ENCODE measurements at regions not wholly inside any gene's neighbourhood (a gene's known extent, or its start where the extent isn't known, plus 50 kb on each side); places are given as distances from the start of the nearest gene placed in this dataset.

DNA sequence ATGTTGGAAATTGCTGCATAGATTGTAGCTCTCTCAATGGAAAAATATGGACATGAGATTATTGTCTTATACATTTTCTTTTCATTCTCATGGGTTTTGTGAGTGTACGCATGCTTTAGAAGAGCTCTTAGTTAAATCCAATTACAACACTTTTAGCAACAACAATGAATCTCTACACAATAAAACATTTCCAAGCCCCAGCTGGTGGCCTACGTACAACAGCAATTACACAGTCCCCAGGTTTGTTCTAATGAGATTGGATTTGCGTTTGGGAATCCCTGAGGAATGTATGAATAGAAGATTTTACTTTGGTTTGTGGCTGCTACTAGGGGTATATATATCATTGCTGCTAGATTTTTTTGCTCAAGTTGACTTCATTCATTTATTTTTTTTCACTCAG, 98.6 kb downstream of the FHDC1 start:
- ATAC-seq = no peak

DNA sequence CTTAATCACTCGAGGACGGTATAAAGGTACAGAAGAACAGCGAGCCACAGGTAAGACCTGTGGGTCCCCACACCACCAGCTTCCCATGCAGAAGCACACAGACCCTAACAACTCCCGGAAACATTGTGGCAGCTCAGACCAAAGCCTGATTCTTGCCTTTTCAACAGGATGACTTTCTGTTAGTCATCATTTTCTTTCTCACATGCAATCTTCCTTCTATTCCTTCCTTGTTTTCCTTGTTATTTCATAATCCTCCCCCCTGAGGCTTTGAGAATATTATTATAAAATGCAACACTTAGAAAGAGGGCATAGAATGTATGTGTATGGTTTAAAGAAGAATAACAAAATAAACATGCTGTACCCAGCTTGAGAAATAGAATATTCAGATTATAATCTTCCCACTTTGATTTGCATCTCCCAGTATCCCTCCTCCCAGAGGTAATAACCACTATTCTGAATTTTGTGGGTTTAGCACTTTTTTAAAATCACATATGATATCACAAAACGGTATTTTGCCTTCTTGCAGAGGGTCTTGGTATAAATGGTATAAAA, 100.9 kb downstream of the FHDC1 start:
- ATAC-seq = no peak

DNA sequence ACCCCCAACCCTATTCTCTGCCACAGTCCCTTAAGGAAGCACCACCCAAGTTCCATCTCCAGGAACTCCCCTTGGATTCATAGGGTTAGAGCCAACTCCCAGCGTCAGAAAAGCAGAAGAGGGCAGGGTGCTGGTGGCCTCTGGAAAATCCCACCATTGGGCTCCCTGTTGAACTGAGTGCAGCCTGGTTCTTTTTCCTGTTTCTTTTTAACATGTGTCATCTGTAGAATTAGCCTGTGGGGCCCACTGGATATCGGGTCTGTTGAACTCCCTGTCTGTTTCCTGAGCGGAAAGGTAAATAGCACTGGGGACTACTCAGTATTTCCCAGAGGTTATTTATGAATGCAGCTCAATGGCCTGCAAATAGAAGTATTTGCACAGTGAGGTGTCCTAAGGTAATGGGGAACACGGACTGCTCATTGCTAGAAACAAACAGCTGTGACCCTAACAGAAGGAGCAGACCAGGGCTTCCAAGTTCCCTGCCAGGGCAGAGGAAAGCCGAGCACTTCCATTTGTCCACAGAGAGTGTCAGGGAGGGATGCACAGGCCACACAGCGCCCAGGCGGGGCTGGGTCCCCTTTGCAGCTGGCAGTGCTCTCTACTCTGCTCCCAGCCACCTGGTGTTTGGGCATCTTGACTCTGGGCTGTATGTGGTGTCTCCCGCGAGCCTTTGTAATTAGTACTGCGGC, 102.6 kb downstream of the FHDC1 start:
- ATAC-seq = no peak

DNA sequence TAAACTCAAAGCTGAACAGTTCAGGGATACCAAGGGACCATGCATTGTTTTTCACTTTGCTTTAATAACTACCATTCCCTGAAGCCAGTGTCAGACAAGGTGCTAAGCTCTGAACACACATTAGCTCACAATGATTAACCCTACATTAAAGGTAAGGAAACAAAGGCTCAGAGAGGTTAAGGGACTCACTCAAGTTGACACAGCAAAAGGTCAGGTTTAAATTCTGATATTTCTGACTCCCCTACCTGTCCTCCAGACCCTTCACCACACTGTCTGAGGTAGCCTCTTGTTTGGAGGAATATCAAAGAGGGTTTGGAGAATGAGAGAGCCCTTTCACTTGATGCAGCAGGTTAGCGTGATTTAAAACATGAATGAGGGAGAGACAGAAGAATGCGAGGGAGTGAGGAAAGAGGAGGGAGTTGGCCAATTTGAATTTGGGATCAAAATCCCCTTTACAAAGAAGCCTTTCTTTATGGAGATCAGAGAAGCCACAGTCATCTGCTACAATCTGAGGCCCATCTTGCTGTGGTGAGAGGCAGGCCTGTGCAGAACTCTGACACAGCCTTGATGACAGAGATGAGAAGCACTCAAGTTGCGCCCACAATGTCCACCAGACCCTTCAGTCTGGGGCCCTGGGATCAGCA, 103.5 kb downstream of the FHDC1 start:
- ATAC-seq = no peak

DNA sequence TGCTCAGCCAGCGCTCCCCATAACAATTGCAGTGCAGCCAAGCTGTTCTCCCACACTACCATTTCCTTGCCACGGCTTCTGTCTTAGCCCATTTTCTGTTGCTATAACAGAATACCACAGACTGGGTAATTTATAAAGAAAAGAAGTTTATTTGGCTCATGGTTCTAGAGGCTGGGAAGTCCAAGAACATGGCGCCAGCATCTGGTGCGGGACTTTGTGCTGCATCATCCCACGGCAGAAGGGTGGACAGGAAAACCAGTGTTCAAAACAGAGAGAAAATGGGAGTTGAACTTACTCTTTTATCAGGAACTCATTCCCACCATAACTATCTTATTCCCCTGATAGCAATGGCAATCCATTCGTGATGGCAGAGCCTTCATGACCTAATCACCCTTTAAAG, 104.6 kb downstream of the FHDC1 start:
- ATAC-seq = no peak

DNA sequence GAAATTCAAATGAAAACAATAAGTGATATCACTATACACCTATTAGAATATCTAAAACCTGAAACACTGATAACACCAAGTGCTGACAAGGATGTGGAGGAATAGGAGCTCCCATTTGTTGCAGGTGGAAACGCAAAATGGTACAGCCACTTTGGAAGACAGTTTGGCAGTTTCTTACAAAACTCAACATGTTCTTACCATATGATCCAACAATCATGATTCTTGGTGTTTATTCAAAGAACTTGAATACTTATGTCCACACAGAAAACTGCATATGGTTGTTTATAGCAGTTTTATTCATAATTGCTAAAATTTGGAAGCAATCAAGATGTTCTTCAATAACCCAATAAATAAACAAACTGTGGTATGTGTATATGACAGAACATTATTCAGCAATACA, 107.9 kb downstream of the FHDC1 start:
- ATAC-seq = no peak

DNA sequence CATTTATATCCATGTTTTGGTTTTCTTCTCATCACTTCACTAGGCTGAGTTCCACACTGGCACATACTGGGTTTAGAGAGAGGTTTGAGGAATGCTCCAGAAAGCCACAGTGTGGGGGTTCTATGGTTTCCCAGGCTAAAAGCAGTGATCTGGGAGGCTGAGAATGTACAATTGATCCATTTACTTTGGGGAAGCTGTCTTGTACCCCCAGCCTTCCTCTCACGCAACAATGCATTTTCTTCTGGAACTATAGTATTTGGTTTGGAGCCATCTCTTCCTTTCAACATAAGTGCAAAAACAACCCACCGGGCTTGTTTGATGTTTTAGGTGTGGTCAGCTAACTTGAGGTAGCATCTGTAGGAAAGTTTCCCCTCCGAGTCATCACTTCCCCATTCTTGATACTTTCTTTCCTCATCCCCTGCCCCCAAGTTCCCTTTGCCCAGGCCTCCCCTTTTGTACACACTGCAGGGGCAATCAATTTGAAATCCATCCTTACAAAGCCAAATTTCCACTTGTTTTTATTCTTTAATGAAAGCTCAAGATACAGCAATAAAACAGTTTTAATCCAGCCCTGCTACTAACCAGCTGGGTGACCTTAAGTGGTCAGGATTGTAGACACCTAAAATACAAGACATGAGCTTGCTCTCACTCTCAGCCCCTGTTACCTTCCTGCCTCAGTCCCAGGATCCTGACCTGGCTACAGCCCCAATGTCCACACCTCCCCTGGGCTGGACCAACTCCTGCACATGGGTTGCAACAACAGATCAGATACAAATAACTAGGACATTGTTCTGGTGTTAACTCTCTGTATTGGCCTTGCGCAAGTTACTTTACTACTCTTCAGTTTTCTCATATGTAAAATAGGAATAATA, 109.2 kb downstream of the FHDC1 start:
- ATAC-seq = peak; percentile 23

DNA sequence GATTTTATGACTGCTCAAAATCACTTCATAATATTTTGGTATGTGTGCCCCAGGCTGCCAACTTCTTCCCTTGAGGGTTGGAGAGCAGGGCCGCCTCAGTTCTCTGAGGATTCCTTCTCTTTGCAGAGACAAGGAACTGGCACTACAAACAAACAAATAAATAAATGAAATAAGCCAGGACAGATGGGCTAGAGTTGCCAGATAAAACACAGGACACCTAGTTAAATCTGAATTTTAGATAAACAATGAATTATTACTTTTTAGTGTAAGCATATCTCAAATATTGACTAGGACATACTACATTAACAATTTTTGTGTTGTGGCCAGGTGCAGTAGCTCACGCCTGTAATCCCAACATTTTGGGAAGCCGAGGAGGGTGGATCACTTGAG, 122.5 kb downstream of the FHDC1 start:
- ATAC-seq = no peak

DNA sequence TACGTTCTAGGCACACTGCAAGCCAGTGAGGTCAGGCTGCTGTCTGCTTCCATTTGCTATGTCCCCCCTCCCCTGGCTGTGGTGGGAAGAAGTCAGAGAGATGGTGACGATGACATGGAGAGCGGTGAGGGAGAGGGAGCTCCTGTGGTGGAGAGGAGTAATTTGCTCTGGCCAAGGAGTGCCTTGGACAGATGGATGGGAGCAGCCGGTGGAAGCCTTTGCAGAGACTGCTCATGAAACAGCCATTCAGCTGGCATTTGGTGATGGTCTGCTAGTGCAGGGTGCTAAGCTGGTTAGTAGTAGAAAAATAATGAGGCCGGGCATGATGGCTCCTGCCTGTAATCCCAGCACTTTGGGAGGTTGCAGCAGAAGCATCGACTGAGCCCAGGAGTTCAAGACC, 124.1 kb downstream of the FHDC1 start:
- ATAC-seq = no peak

DNA sequence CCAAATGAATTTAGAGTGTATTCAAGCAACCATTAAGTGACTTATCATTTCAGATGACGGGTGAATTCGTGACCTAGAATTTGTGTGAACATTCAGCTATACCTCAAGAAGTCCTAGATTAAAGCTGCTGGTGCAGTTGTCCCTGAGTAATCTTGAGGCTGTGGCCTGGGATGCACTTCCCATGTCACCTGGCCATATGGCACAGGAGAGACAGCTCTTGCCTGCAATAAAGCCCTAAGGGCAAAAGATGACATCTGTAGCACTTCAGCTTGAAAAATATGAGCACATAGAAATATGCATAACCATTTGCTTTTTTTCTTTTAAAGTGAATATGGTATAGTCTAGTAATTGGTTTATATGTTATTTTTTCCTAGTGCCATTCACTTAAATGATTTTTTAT, 125.8 kb downstream of the FHDC1 start:
- no peak for ATAC-seq

DNA sequence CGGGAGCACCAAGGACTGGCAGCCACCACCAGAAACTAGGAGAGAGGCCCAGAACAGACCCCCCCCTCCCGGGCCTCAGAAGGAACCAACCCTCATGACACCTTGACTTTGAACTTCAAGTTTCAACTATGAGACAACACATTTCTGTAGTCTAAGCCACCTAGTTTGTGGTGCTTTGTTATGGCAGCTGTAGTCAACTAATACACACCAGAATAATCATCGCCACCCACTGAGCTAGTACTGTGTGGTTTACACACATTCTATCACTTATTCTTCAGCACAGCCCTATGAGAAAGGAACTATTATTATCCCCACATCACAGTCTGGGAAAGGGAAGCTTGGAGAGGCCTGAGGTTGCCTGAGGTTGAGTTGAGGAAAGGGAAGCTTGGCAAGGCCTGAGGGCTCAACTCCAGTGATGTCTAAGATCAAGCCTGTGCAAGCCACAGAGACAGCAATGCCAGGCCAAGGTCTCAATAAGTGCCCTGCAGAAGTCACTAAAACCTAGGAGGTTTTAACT, 126.6 kb downstream of the FHDC1 start:
- no peak for ATAC-seq

DNA sequence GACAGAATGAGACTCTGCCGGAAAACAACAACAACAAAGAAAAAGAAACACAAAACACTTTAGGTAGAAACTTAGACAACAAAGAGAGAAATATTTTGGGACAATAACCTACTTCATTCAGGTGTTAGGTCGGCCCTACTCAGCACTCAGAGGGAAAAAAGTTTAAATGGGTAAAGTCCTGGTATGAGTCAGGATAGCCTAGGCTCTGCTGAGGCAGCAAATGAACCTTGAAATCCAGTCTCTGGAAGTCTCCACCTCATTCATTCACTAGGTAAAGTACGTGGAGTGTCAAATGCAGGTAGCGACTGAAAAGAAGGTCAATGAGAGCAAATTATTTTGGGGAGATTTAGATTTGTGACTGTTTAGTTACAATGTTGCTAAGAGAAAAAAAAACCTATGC, 127.4 kb downstream of the FHDC1 start:
- peak; percentile 54 for ATAC-seq

DNA sequence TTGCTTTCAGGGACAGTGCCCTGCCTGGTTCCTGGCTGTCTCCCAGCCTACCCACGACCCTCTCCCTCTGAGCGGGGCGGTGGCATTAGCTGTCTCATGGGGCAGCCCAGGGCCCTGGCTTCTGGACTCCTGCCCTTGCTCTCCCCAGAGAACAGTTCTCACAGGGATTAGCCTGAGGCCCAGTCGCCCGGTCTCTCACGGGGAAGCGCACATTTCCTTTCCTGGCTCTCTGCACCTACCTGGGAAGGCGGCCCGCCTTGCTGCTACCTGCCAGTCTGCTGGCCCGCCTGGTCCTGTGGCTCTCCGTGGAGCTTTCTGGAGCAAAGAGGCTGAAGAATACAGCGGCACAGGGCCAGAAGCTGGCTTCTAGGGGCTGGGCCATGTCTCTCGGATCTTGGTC, 128.4 kb downstream of the FHDC1 start:
- peak; percentile 35 for ATAC-seq

DNA sequence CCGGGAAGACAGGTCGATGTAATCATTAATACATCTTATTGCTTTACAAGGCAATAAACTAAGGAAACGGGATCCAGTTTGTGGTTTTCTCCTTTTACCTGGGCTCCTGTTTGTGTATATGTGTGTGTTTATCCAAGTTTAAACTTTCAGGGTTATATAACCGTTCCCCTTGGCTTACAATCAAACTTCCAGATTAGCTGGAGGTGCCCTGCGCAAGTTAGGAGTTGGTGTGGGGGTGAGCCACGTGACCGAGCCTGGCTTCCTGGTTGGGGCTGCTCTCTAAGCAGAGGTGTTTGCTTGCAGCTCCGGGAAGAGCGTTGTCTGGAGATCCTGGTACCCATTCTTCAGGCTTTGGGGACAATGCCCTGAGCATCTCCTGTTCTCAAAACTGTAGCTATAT, 129.2 kb downstream of the FHDC1 start:
- ATAC-seq = no peak

DNA sequence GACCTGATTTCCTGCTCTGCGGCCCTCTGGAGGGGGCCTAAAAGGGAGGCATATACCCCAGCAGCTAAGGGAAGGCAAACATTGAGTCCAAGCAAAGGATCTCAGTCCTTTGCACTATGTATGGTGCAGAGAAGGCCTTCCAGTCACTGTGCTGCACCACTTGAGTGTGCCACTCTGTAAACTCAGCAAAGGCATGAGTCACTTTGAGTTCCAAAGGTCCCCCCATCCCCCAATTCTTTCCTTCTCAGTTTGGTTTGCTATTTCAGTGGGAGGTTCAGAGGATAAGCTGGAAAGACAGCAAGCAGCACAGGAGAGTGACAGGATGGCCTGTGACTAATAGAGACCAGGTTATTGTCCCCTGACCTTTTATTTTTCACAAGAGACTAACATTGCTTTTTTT, 131.3 kb downstream of the FHDC1 start:
- ATAC-seq = no peak

DNA sequence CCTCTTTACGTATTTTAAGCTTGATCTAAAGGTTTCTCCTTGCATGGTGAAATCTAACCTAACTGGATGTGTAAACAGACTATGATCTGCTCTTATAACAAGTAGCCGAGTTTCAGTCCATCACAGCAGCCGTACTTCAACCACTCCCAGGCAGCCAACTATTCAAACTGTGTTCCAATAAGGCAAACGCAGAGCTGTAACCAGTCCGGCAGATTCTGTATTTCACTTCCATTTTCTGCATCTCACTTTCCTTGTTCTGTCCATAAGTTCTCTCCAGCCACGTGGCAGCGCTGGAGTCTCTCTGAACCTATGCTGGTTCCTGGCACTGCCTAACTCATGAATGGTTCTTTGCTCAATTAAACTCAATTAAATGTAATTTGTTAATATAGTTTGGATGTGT, 132.6 kb downstream of the FHDC1 start:
- ATAC-seq = no peak

DNA sequence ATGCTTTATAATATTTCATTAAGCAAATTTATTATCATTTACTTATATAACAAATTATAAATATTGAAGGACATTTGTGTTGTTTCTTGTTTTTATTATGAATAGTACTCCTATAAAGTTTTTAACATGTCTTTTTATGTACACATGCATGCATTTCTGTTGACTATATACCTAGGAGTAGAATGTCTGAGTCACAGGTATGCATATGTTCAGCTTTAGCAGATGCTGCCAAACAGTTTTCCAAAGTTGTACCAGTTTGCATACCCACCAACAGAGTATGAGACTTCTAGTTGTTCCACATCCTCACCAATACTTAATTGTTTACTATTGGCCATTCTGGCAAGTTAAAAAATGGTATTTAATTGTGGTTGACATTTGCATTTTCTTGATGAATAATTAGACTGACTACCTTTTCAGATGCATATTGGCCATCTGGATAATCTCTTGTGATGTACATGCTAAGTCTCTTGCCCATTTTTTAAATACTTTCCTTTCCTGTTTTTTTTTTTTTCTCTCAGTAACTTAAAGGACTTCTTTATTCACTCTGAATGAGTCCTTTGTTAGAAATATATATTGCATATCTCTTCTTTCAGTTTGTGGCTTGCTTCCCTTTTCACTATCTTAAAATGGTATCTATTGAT, 132.2 kb upstream of the TRIM2 start:
- no peak for ATAC-seq

DNA sequence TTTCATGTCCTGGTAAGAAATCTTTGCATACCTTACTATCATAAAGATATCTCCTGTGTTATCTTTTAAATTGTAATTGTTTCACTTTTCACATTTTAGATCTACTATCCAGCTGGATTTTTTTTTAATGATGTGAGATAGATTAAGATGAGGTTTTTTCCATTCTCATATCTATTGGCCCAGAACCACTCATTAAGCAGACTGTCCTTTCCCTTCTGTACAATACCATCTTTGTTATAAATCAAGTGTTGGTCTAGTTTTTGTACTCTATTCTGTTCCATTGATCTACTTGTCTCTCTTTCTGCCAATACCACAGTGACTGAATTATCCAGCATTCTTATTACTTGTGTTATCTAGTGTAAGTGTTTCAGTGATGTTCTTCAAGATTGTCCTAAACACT, 131.6 kb upstream of the TRIM2 start:
- no peak for ATAC-seq

DNA sequence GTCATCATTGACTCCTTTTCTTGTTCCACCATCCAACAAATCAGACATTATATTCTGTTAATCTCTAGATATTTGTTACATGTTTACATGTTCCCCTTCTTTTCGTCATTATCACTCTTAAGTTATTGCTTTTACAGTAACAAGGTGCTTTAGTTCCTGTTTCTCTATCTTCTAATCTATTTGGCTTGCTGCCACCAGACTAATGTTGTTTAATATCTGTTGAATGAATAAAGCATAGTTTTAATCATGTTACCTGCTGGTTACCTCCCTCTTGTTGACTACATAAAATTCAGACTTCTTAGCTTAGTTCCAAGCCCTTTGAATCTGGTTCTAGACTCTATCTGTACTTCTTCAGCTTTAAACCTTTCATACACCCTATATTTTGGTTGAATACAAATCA, 129.8 kb upstream of the TRIM2 start:
- ATAC-seq = no peak

DNA sequence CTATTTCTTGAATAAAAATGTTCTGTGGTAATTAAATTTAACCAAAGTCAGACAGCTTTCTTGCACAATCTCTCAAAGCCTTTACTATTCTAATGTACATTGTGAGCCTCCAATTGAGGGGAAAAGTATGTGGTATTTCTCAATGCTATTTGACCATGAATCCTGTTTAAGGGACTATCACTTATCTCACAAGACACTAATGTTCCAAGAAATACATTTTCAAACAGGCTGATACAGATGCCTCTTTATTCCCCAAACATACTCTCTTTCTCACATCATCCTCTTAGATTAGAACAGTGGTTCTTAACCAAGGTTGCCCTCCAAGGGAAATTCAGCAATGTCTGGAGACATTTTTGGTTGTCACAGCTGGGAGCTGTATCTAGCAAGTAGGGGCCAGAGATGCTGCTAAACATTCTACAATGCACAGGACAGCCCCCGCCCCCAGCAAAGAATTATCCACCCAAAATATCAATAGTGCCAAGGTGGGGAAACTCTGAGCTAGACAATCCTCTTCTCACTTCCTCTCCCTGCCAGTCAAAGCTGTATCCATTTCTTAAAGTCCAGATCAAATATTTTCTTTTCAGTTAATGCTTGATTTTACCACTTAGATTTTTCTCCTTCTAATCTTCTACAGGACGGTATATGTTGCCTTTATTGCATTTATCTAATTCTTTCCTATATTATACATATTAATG, 129.2 kb upstream of the TRIM2 start:
- ATAC-seq = no peak

DNA sequence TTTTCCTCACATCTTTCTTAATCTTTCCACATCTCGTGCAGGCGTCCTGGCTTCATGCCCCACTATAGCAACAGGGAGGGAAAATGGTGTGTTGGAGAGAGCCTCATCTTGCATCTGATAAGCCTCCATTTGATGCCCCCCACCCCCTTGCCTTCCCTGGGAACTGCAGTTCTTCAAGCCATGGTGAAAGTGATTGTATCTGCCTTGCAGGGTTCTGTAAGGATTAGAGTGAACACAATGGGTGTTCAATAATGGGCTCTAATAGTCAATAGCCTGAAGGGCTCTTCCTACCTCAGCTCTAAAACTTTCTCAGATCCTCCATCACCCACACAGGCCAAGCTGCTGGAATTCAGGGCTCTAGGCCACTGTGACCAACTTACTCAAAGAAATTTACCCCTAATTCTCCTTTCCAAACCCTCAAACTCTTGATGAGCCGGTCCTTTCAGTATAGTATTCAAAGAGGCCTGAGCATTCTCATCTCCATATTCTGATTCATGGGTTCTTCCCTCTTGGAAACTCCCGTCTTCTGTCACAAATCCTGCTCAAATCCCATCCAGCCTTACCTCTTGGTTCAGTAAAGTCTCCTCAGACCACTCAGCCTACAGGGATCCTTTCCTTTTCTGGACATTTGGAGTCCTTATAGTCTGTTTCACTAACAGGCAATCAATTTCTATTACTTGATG, 128.3 kb upstream of the TRIM2 start:
- no peak for ATAC-seq

DNA sequence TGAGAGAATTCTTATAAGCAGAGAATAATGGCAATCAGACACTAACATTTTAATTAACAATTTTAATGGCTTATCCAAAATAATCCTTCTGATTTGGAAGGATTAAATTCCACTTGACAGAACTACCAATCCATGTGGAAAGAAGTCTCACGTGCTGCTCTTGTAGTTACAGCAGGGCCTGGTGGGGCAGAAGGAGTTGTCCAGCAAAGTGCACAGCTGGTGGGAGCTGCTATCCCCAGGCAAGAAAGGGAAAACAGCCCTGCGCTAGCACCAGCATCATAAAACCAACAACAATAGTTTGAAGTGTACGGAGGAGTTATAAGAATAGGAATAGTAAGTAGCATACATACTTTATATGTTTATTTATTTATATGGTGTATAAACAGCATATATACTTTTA, 127.4 kb upstream of the TRIM2 start:
- no peak for ATAC-seq
